HG02798 (cell line): ENCODE measurements at regions not wholly inside any gene's neighbourhood (a gene's known extent, or its start where the extent isn't known, plus 50 kb on each side); places are given as distances from the start of the nearest gene placed in this dataset.

ENCODE experiments used
- ATAC-seq: cut with Tn5 transposase; IDR thresholded peaks from one replicate; pipeline ENCODE4 v1.9.1; 2021; ENCODE audit warnings: mild to moderate bottlenecking; ENCODE audit not compliant: unreplicated experiment, poor library complexity

GRCh38 chr22:48677168-48677520, 1150.5 kb downstream of the BRD1 start:
- ATAC-seq = no peak

- ATAC-seq = no peak
Measured at GRCh38 chr22:48676266-48677167, 1151.2 kb downstream of the BRD1 start.

GRCh38 chr22:48675830-48676145, 1151.9 kb downstream of the BRD1 start:
- ATAC-seq = no peak

GRCh38 chr22:48675141-48675829, 1152.4 kb downstream of the BRD1 start:
- ATAC-seq = no peak

- ATAC-seq = no peak
Measured at GRCh38 chr22:48673806-48674500, 1153.7 kb downstream of the BRD1 start.

GRCh38 chr22:48672387-48672786, 1155.3 kb downstream of the BRD1 start:
- no peak for ATAC-seq

- ATAC-seq = no peak
Measured at GRCh38 chr22:48670731-48671130, 1156.9 kb downstream of the BRD1 start.

- no peak for ATAC-seq
Measured at GRCh38 chr22:48669986-48670716, 1157.5 kb downstream of the BRD1 start.

- ATAC-seq = no peak
Measured at GRCh38 chr22:48669226-48669625, 1158.4 kb downstream of the BRD1 start.

- ATAC-seq = no peak
Measured at GRCh38 chr22:48667289-48667688, 1160.4 kb downstream of the BRD1 start.

GRCh38 chr22:48666620-48667019, 1161.1 kb downstream of the BRD1 start:
- no peak for ATAC-seq

GRCh38 chr22:48665311-48665995, 1162.2 kb downstream of the BRD1 start:
- no peak for ATAC-seq

- ATAC-seq = no peak
Measured at GRCh38 chr22:48664586-48664985, 1163.1 kb downstream of the BRD1 start.

GRCh38 chr22:48663297-48663696, 1164.4 kb downstream of the BRD1 start:
- ATAC-seq = no peak

GRCh38 chr22:48662476-48663135, 1165.1 kb downstream of the BRD1 start:
- no peak for ATAC-seq

- ATAC-seq = no peak
Measured at GRCh38 chr22:48661984-48662383, 1165.7 kb downstream of the BRD1 start.

GRCh38 chr22:48660790-48661740, 1166.6 kb downstream of the BRD1 start:
- ATAC-seq = no peak

- ATAC-seq = no peak
Measured at GRCh38 chr22:48660104-48660789, 1167.4 kb downstream of the BRD1 start.
